Uterus (tissue), 3 donors: ENCODE measurements at regions not wholly inside any gene's neighbourhood (a gene's known extent, or its start where the extent isn't known, plus 50 kb on each side); places are given as distances from the start of the nearest gene placed in this dataset.

Experiments used
- DNase-seq, 2 donors: peaks; one replicate each; pipeline ENCODE4 v3.0.0-alpha.2; 2019 to 2020
- H3K27ac ChIP-seq, 2 donors: fragments of 200-600 bp; sonication (generic); 1 replicate in 1 of 2; 2 replicates in 1 of 2; pipeline ENCODE4 v1.5.1; 2016 to 2018
- H3K27me3 ChIP-seq, 2 donors: fragments of 200-600 bp; sonication (generic); one replicate each; pipeline ENCODE4 v1.5.1; 2018 to 2019; ENCODE audit warnings: control low read depth in 1 of 2
- H3K36me3 ChIP-seq, 2 donors: fragments of 200-600 bp; sonication (generic); one replicate each; pipeline ENCODE4 v1.5.1; 2019; ENCODE audit warnings: control low read depth in 1 of 2
- H3K4me1 ChIP-seq, 2 donors: fragments of 200-600 bp; sonication (generic); one replicate each; pipeline ENCODE4 v1.5.1; 2018 to 2019; ENCODE audit warnings: control low read depth in 1 of 2
- H3K4me3 ChIP-seq, 2 donors: fragments of 200-600 bp; sonication (generic); 1 replicate in 1 of 2; 2 replicates in 1 of 2; pipeline ENCODE4 v1.5.1; 2018 to 2019; ENCODE audit warnings: mild to moderate bottlenecking in 1 of 2
- H3K9me3 ChIP-seq, 2 donors: fragments of 200-600 bp; sonication (generic); one replicate each; pipeline ENCODE4 v1.5.1; 2019; ENCODE audit warnings: control low read depth in 1 of 2
- CTCF ChIP-seq, 4 experiments: fragments of 200-600 bp in 2 of 4; fragments of 450-650 bp in 2 of 4; sonication (generic) in 2 of 4; IDR thresholded peaks; one replicate each; pipeline ENCODE4 v1.5.1; 2016 to 2019; ENCODE audit warnings: antibody characterized with exemption in 4 of 4, mild to moderate bottlenecking in 2 of 4, moderate library complexity in 1 of 4
- POLR2A ChIP-seq, 2 donors: fragments of 450-650 bp; IDR thresholded peaks; one replicate each; pipeline ENCODE4 v1.6.1; 2016; ENCODE audit warnings: antibody characterized with exemption in 2 of 2, mild to moderate bottlenecking in 1 of 2, moderate library complexity in 1 of 2
- intact Hi-C: fragments of 100-400 bp; cut with DNase I; formaldehyde crosslinking; loops from one replicate; pipeline ENCODE4 v1.15.1; 2023; ENCODE audit warnings: low total_unique reads
- donor health status: DM: yes; HTN: yes; CAD: no.

DNA sequence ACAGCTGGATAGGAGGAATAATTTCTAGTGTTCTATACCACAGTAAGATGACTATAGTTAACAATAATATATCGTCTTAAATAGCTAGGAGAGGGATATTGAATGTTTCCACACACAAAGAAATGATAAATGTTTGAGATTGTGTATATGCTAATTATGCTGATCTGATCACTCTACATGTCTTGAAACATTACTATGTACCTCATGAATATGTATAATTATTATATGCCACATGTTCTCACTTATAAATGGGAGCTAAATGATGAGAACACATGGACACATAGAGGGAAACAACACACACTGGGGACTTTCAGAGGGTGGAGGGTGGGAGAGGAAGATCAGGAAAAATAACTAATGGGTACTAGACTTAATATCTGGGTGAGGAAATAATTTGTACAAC, 53.2 kb upstream of the MAGEA4 start:
- no peak overlapping the region for H3K27ac ChIP-seq
- no peaks in the 10 kb centered on the region for H3K9me3 ChIP-seq
- no peaks in the 10 kb centered on the region for H3K27me3 ChIP-seq
- no peak for DNase-seq
- H3K4me3 ChIP-seq, result no peak overlapping the region
- intact Hi-C loops, result no loop called here
- no peak for TF ChIP-seq POLR2A (IDR thresholded peaks at IDR 0.05)
- no peak for TF ChIP-seq CTCF (IDR thresholded peaks at IDR 0.05)
- H3K36me3 ChIP-seq, result no peaks in the 10 kb centered on the region
- H3K4me1 ChIP-seq, result no peaks in the 10 kb centered on the region

GRCh38 chrX:151860827-151861226, 51.9 kb upstream of the MAGEA4 start:
- no peak for DNase-seq
- H3K4me3 ChIP-seq, result no peak overlapping the region
- TF ChIP-seq CTCF (IDR thresholded peaks at IDR 0.05) (no peak), POLR2A (IDR thresholded peaks at IDR 0.05) (no peak)
- H3K9me3 ChIP-seq, result no peaks in the 10 kb centered on the region
- H3K27ac ChIP-seq, result no peak overlapping the region
- intact Hi-C loops, result no loop called here
- H3K4me1 ChIP-seq, result no peaks in the 10 kb centered on the region
- no peaks in the 10 kb centered on the region for H3K27me3 ChIP-seq
- no peaks in the 10 kb centered on the region for H3K36me3 ChIP-seq
